Astrocyte of the cerebellum (primary cell): ENCODE measurements at regions not wholly inside any gene's neighbourhood (a gene's known extent, or its start where the extent isn't known, plus 50 kb on each side); places are given as distances from the start of the nearest gene placed in this dataset.

Experiments
- DNase-seq: peaks from one replicate; pipeline ENCODE4 v3.0.0-alpha.2; 2011; ENCODE audit warnings: low read depth
- H3K4me3 ChIP-seq: 2 replicates; pipeline ENCODE4 v1.5.1; 2011; ENCODE audit warnings: mild to moderate bottlenecking, low read depth, low read length, moderate library complexity
- CTCF ChIP-seq: IDR thresholded peaks from 2 replicates; pipeline ENCODE4 v1.5.1; 2012; ENCODE audit warnings: low read length, low read depth, moderate library complexity, mild to moderate bottlenecking; ENCODE audit errors: missing control alignments
- in situ Hi-C: cut with HindIII; loops from 2 replicates; pipeline ENCODE4 v1.10.0; 2017; ENCODE audit warnings: low sequenced_read_pairs

GRCh38 chr16:25512041-25512440, 179.7 kb upstream of the HS3ST4 start:
- TF ChIP-seq CTCF: no peak
- no peak overlapping the region for H3K4me3 ChIP-seq
- in situ Hi-C loops: no loop called here
- DNase-seq: no peak

- H3K4me3 ChIP-seq: no peak overlapping the region
- in situ Hi-C loops: no loop called here
- TF ChIP-seq CTCF: no peak
- DNase-seq: no peak
Observed at GRCh38 chr16:25509456-25509855, 182.3 kb upstream of the HS3ST4 start.

- in situ Hi-C loops: no loop called here
- DNase-seq: no peak
- TF ChIP-seq CTCF: no peak
- H3K4me3 ChIP-seq: no peak overlapping the region
Observed at GRCh38 chr16:25501530-25502255, 190.1 kb upstream of the HS3ST4 start.

GRCh38 chr16:25494292-25494691, 197.5 kb upstream of the HS3ST4 start:
- DNase-seq: no peak
- in situ Hi-C loops: no loop called here
- H3K4me3 ChIP-seq: no peak overlapping the region
- TF ChIP-seq CTCF: no peak

GRCh38 chr16:25493136-25493811, 198.5 kb upstream of the HS3ST4 start:
- no peak for DNase-seq

GRCh38 chr16:25488435-25488834, 203.3 kb upstream of the HS3ST4 start:
- no peak overlapping the region for H3K4me3 ChIP-seq
- no peak for DNase-seq
- in situ Hi-C loops: no loop called here
- TF ChIP-seq CTCF: no peak

More at GRCh38 chr16:25493136-25493811, 198.5 kb upstream of the HS3ST4 start:
- H3K4me3 ChIP-seq: no peak overlapping the region
- TF ChIP-seq CTCF: no peak
- in situ Hi-C loops: no loop called here
